ENCODE measurements at regions not wholly inside any gene's neighbourhood (a gene's known extent, or its start where the extent isn't known, plus 50 kb on each side); places are given as distances from the start of the nearest gene placed in this dataset.

DNA sequence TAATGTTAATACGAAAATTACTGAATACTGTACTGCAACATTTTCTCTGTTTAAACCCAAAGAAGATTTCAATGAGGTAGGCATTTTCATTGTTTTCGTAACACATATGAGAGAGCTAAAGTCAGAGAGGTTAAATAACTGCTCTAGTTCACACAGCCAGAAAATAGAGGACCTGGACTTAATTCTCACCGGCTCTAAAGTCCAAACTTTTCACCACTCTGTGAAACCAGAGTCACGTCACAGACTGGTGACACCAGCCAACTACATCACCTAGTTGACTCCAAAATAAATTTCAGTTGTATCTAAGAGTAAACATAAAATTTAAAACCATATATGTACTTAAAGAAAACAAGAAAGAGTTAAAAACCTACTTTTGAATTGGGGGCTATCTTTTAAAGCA lies 146.7 kb downstream of the FCRL5 start:
- no peak for ATAC-seq
- no peak for TF ChIP-seq RARB (CRISPR knock-in tag; IDR thresholded peaks at IDR 0.05)
- no peak for TF ChIP-seq TCF4 (CRISPR knock-in tag; IDR thresholded peaks at IDR 0.05; ENCODE audit: borderline replicate concordance)
- TF ChIP-seq, protein P1, sequence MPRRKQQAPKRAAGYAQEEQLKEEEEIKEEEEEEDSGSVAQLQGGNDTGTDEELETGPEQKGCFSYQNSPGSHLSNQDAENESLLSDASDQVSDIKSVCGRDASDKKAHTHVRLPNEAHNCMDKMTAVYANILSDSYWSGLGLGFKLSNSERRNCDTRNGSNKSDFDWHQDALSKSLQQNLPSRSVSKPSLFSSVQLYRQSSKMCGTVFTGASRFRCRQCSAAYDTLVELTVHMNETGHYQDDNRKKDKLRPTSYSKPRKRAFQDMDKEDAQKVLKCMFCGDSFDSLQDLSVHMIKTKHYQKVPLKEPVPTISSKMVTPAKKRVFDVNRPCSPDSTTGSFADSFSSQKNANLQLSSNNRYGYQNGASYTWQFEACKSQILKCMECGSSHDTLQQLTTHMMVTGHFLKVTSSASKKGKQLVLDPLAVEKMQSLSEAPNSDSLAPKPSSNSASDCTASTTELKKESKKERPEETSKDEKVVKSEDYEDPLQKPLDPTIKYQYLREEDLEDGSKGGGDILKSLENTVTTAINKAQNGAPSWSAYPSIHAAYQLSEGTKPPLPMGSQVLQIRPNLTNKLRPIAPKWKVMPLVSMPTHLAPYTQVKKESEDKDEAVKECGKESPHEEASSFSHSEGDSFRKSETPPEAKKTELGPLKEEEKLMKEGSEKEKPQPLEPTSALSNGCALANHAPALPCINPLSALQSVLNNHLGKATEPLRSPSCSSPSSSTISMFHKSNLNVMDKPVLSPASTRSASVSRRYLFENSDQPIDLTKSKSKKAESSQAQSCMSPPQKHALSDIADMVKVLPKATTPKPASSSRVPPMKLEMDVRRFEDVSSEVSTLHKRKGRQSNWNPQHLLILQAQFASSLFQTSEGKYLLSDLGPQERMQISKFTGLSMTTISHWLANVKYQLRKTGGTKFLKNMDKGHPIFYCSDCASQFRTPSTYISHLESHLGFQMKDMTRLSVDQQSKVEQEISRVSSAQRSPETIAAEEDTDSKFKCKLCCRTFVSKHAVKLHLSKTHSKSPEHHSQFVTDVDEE (CRISPR knock-in tag; IDR thresholded peaks at IDR 0.05), result no peak
- TF ChIP-seq OSR1 (CRISPR knock-in tag; IDR thresholded peaks at IDR 0.05), result no peak
- TF ChIP-seq BACH2 (CRISPR knock-in tag; IDR thresholded peaks at IDR 0.05; ENCODE audit: borderline replicate concordance), result no peak
- TF ChIP-seq ARNTL (CRISPR knock-in tag; IDR thresholded peaks at IDR 0.05; ENCODE audit: borderline replicate concordance, low read depth), result no peak
- TF ChIP-seq ZFP30 (CRISPR knock-in tag; IDR thresholded peaks at IDR 0.05), result no peak
- no peak for TF ChIP-seq GLIS3 (CRISPR knock-in tag; IDR thresholded peaks at IDR 0.05)
- no peak for TF ChIP-seq PATZ1 (CRISPR knock-in tag; IDR thresholded peaks at IDR 0.05; ENCODE audit: borderline replicate concordance)
- TF ChIP-seq ZFP3 (CRISPR knock-in tag; IDR thresholded peaks at IDR 0.05), result no peak
- TF ChIP-seq SNAI2 (CRISPR knock-in tag; IDR thresholded peaks at IDR 0.05), result no peak
- no peak for TF ChIP-seq ISL1 (CRISPR knock-in tag; IDR thresholded peaks at IDR 0.05)
- TF ChIP-seq TOX (CRISPR knock-in tag; IDR thresholded peaks at IDR 0.05; ENCODE audit: borderline replicate concordance), result no peak
- TF ChIP-seq, protein P2, sequence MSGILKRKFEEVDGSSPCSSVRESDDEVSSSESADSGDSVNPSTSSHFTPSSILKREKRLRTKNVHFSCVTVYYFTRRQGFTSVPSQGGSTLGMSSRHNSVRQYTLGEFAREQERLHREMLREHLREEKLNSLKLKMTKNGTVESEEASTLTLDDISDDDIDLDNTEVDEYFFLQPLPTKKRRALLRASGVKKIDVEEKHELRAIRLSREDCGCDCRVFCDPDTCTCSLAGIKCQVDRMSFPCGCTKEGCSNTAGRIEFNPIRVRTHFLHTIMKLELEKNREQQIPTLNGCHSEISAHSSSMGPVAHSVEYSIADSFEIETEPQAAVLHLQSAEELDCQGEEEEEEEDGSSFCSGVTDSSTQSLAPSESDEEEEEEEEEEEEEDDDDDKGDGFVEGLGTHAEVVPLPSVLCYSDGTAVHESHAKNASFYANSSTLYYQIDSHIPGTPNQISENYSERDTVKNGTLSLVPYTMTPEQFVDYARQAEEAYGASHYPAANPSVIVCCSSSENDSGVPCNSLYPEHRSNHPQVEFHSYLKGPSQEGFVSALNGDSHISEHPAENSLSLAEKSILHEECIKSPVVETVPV (CRISPR knock-in tag; IDR thresholded peaks at IDR 0.05), result no peak
- TF ChIP-seq ZNF565 (CRISPR knock-in tag; conservative IDR thresholded peaks at IDR 0.05; ENCODE audit: low read depth), result no peak
- no peak for TF ChIP-seq CSDC2 (CRISPR knock-in tag; IDR thresholded peaks at IDR 0.05)

- TF ChIP-seq, protein P1 (CRISPR knock-in tag; IDR thresholded peaks at IDR 0.05), result no peak
- no peak for TF ChIP-seq PATZ1 (CRISPR knock-in tag; IDR thresholded peaks at IDR 0.05; ENCODE audit: borderline replicate concordance)
- TF ChIP-seq ZNF8 (CRISPR knock-in tag; IDR thresholded peaks at IDR 0.05), result no peak
- TF ChIP-seq TOX (CRISPR knock-in tag; IDR thresholded peaks at IDR 0.05; ENCODE audit: borderline replicate concordance), result no peak
- TF ChIP-seq ZFP30 (CRISPR knock-in tag; IDR thresholded peaks at IDR 0.05), result no peak
- no peak for TF ChIP-seq GLIS3 (CRISPR knock-in tag; IDR thresholded peaks at IDR 0.05)
- TF ChIP-seq OSR1 (CRISPR knock-in tag; IDR thresholded peaks at IDR 0.05), result no peak
- no peak for TF ChIP-seq TCF4 (CRISPR knock-in tag; IDR thresholded peaks at IDR 0.05; ENCODE audit: borderline replicate concordance)
- no peak for TF ChIP-seq POU6F1 (CRISPR knock-in tag; IDR thresholded peaks at IDR 0.05; ENCODE audit: borderline replicate concordance, low read depth)
- no peak for TF ChIP-seq PPARA (CRISPR knock-in tag; IDR thresholded peaks at IDR 0.05; ENCODE audit: borderline replicate concordance)
- TF ChIP-seq ZNF565 (CRISPR knock-in tag; conservative IDR thresholded peaks at IDR 0.05; ENCODE audit: low read depth), result no peak
- TF ChIP-seq SNAI2 (CRISPR knock-in tag; IDR thresholded peaks at IDR 0.05), result no peak
- TF ChIP-seq BACH2 (CRISPR knock-in tag; IDR thresholded peaks at IDR 0.05; ENCODE audit: borderline replicate concordance), result no peak
- no peak for TF ChIP-seq ZNF70 (CRISPR knock-in tag; IDR thresholded peaks at IDR 0.05)
- no peak for TF ChIP-seq CSDC2 (CRISPR knock-in tag; IDR thresholded peaks at IDR 0.05)
- no peak for TF ChIP-seq ZFP3 (CRISPR knock-in tag; IDR thresholded peaks at IDR 0.05)
- ATAC-seq, result no peak
These were observed 147.7 kb downstream of the FCRL5 start for GRCh38 chr1:157404614-157405013.

Measured in SK-N-SH treated with all-trans-retinoic acid at 6 μM for 48 hours (cell line).